Bronchial epithelial cell (primary cell): ENCODE measurements at regions not wholly inside any gene's neighbourhood (a gene's known extent, or its start where the extent isn't known, plus 50 kb on each side); places are given as distances from the start of the nearest gene placed in this dataset.
"Not testable (repeated sequence)": the region's sequence is repeated elsewhere in the genome, so short reads cannot be mapped to it uniquely, and the experiment has no call there.

Experiments used
- DNase-seq: peaks from one replicate; pipeline ENCODE4 v3.0.0-alpha.2; 2010; ENCODE audit warnings: low read depth
- FAIRE-seq: peaks from 2 replicates; lab custom pipeline; 2011; peaks lifted over from hg19 to GRCh38; lab: Jason Lieb, UNC
- H3K27me3 ChIP-seq: 2 replicates; pipeline ENCODE4 v1.5.1; 2011; ENCODE audit warnings: low read length; ENCODE audit not compliant: control insufficient read depth, insufficient read depth
- H3K36me3 ChIP-seq: 2 replicates; pipeline ENCODE4 v1.5.1; 2011; ENCODE audit warnings: low read length; ENCODE audit not compliant: control insufficient read depth, insufficient read depth
- H3K4me3 ChIP-seq: 2 replicates; pipeline ENCODE4 v1.5.1; 2011; ENCODE audit warnings: mild to moderate bottlenecking, low read depth, low read length, control low read depth
- TF ChIP-seq, protein P1 (sequence below): IDR thresholded peaks from 2 replicates; pipeline ENCODE4 v1.5.1; 2011; ENCODE audit warnings: mild to moderate bottlenecking, moderate library complexity, low read length, control low read depth, inconsistent platforms; ENCODE audit not compliant: insufficient read depth, severe bottlenecking

DNA sequence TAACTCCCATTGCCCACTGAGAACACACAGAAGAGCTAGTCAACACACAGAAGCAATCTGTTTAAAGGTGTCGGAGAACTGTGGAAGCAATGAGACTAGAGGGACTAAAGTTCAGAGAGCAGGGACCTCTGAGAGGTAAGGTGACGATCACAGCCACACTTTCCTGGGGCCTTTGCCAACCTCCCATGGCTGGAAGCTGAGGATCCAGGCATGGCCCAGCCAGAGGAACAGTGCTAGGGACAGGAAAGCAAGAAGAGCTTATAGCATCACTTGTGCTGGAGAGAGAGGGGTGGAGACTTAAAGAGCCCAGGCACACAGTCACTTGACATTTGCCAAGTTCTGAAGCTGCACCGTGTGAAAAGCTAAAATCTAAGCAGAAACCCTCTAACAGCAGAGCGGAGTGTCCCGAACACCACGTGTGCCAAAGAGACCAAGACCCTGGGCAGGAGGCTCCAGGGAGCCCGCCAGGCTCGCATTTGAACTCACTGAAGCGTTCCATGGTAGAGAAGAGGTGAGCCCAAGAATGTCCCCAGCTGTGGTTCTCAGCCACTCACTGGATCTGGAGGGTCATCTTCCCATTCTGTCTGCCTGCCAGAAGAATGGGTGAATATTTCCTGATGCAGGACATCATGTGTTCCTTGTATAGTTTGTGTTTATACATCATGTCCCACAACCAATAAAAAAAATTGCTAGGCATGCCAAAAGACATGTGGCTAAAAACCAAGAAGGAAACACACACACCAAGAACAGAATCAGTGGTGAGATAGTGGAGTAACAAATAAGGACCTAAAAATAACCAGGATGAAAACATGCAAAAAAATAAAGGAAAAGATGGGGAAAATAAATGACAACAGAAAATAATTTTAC, 174.0 kb upstream of the C14orf180 start:
- no peaks in the 10 kb centered on the region for H3K27me3 ChIP-seq
- DNase-seq: no peak
- no peak for FAIRE-seq

DNA sequence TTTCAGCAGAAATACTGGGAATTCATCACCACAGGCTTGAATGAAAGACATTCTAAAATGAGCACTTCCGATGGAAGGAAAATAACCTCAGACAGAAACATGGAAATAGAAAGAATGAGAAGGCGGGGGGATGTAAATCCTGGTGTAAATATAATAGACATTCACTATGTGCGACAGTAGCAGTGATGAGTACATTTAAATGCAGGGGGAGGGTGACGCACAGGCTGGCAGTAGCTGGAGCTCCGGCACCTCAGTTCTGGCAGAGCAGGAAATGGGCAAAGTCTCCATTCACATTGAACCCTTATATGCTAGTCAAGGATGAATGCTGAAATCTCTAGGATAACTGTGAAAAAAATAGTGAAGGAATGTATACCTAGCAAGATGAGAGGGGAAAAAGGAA, 172.7 kb upstream of the C14orf180 start:
- Histone ChIP-seq H3K36me3 (no peaks in the 10 kb centered on the region), H3K27me3 (no peaks in the 10 kb centered on the region), H3K4me3 (no peak overlapping the region)
- no peak for DNase-seq
- FAIRE-seq: no peak
- TF ChIP-seq, protein P1, sequence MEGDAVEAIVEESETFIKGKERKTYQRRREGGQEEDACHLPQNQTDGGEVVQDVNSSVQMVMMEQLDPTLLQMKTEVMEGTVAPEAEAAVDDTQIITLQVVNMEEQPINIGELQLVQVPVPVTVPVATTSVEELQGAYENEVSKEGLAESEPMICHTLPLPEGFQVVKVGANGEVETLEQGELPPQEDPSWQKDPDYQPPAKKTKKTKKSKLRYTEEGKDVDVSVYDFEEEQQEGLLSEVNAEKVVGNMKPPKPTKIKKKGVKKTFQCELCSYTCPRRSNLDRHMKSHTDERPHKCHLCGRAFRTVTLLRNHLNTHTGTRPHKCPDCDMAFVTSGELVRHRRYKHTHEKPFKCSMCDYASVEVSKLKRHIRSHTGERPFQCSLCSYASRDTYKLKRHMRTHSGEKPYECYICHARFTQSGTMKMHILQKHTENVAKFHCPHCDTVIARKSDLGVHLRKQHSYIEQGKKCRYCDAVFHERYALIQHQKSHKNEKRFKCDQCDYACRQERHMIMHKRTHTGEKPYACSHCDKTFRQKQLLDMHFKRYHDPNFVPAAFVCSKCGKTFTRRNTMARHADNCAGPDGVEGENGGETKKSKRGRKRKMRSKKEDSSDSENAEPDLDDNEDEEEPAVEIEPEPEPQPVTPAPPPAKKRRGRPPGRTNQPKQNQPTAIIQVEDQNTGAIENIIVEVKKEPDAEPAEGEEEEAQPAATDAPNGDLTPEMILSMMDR: no peak

More for the DNA sequence above, 174.0 kb upstream of the C14orf180 start:
- no peak overlapping the region for H3K4me3 ChIP-seq
- TF ChIP-seq, protein P1: no peak
- no peaks in the 10 kb centered on the region for H3K36me3 ChIP-seq

- Histone ChIP-seq H3K27me3 (no peaks in the 10 kb centered on the region), H3K36me3 (no peaks in the 10 kb centered on the region), H3K4me3 (no peak overlapping the region)
- DNase-seq (no peak), FAIRE-seq (no peak)
- TF ChIP-seq, protein P1: no peak
These were observed 163.2 kb upstream of the C14orf180 start for GRCh38 chr14:104416383-104416782.

GRCh38 chr14:104419865-104420505, 159.6 kb upstream of the C14orf180 start:
- TF ChIP-seq, protein P1: no peak
- Histone ChIP-seq H3K27me3 (no peaks in the 10 kb centered on the region), H3K4me3 (no peak overlapping the region), H3K36me3 (no peaks in the 10 kb centered on the region)
- FAIRE-seq (no peak), DNase-seq (no peak)

GRCh38 chr14:104420523-104420922, 159.0 kb upstream of the C14orf180 start:
- DNase-seq, H3K4me3 ChIP-seq, H3K27me3 ChIP-seq, FAIRE-seq, H3K36me3 ChIP-seq: not testable (repeated sequence)

GRCh38 chr14:104420990-104421389, 158.6 kb upstream of the C14orf180 start:
- TF ChIP-seq, protein P1: no peak
- FAIRE-seq (no peak), DNase-seq (no peak)
- H3K27me3 ChIP-seq: no peaks in the 10 kb centered on the region
- H3K4me3 ChIP-seq: no peak overlapping the region
- H3K36me3 ChIP-seq: no peaks in the 10 kb centered on the region
